ENCODE measurements at regions not wholly inside any gene's neighbourhood (a gene's known extent, or its start where the extent isn't known, plus 50 kb on each side); places are given as distances from the start of the nearest gene placed in this dataset.

DNA sequence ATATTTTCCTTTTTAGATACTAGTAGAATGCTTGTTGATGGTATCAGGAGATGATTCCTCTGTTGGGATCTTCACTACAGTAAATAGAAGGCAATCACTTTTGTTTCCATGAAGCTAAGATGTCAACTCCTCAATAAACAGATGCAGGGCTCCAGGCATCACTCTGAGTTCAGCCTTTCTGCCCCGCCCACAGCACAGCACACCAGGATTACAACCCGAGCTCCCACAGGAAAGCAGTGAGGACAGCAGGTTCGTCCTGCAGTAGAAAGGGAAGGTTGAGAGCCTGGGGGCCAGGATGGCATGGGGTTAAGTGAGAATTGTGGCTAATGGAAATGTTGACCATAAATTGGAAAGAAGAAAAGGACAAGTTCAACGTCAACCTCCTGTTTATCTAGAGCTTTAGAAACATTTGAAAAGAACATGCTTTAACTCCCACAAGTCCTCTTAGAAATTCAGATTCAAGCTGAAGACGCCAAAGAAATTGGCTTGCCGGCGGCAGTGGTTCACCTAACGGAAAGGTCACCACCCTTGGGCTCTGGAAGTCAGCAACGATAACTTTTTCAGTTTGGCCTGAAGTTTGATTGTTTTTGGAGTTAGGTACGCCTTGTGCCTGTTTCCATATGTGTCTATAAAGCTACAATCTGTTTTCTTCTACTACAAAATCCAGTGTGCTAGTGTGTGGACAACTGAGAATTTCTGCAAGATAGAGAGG is 144.4 kb upstream of the PDE10A start:
- dilution Hi-C loops (cut with MboI; ENCODE audit: extremely low pct_ligation_motif_present, low sequenced_read_pairs) (no loop called here), intact Hi-C loops (cut with micrococcal nuclease) (no loop called here)
- H3K36me3 ChIP-seq (ENCODE audit: control insufficient read depth in 2 of 2, extremely low read depth in 1 of 2, insufficient read depth in 2 of 2, low read length in 2 of 2): no peaks in the 10 kb centered on the region
- no peaks in the 10 kb centered on the region for H3K9me1 ChIP-seq (replicated peaks; ENCODE audit: control insufficient read depth, extremely low read depth, insufficient read depth, low read length)
- H3K4me3 ChIP-seq (replicated peaks in 1 of 3; ENCODE audit: insufficient read depth in 1 of 3, low read depth in 1 of 3, low read length in 3 of 3): no peak overlapping the region
- no peaks in the 10 kb centered on the region for H3K9me3 ChIP-seq (replicated peaks; ENCODE audit: control insufficient read depth, insufficient read depth, low read length)
- H3K9ac ChIP-seq (replicated peaks; ENCODE audit: extremely low read depth, insufficient read depth, low read length): no peak overlapping the region
- ChIA-PET CTCF (interaction anchor here (2.5 kb wide), 1 partner anchor 78 kb away, joined by 6 read pairs; no protein-coding TSS in a partner anchor), POLR2A (no interaction called here)
- no peak overlapping the region for H3K4me2 ChIP-seq (ENCODE audit: insufficient read depth, low read length)
- H3K79me2 ChIP-seq (ENCODE audit: control insufficient read depth, insufficient read depth, low read length): no peaks in the 10 kb centered on the region
- peaks cover 2 to 13% of the 10 kb centered on the region in 2 experiments for H3K27me3 ChIP-seq (ENCODE audit: control insufficient read depth in 2 of 2, insufficient read depth in 2 of 2, low read length in 2 of 2)
- no TSS peak for BruUV-seq (replicated peaks)
- DNase-seq (ENCODE audit: low read depth, low spot score) (no peak), FAIRE-seq (no peak)
- H3K27ac ChIP-seq (ENCODE audit: insufficient read depth, low read depth, low read length): no peak overlapping the region
- no peaks in the 10 kb centered on the region for H3K4me1 ChIP-seq (ENCODE audit: control insufficient read depth, extremely low read depth, insufficient read depth, low read length)
- no peak overlapping the region for H2AFZ ChIP-seq (ENCODE audit: low read depth, low read length)
- no peaks in the 10 kb centered on the region for H4K20me1 ChIP-seq (replicated peaks; ENCODE audit: control insufficient read depth, extremely low read depth, insufficient read depth, low read length)
- TF ChIP-seq JUN (IDR thresholded peaks at IDR 0.05; ENCODE audit: borderline replicate concordance, insufficient read depth, insufficient read length, low read depth) (no peak), GATA2 (IDR thresholded peaks at IDR 0.05; ENCODE audit: insufficient read depth, insufficient read length, low read depth, low read length) (no peak), EZH2 (IDR thresholded peaks at IDR 0.05; ENCODE audit: borderline replicate concordance, low read depth, low read length, severe bottlenecking) (no peak), POLR2AphosphoS5 (IDR thresholded peaks at IDR 0.05; ENCODE audit: insufficient read depth, low read depth, low read length) (no peak), FOS (IDR thresholded peaks at IDR 0.05; ENCODE audit: borderline replicate concordance, insufficient read depth, low read length) (no peak), POLR2A (IDR thresholded peaks at IDR 0.05; ENCODE audit: low read depth, low read length) (no peak), MYC (IDR thresholded peaks at IDR 0.05; ENCODE audit: low read depth, low read length) (no peak)
- TF ChIP-seq, protein P1, sequence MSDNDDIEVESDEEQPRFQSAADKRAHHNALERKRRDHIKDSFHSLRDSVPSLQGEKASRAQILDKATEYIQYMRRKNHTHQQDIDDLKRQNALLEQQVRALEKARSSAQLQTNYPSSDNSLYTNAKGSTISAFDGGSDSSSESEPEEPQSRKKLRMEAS (IDR thresholded peaks at IDR 0.05; ENCODE audit: insufficient read depth, insufficient read length): no peak
- TF ChIP-seq, protein P2, sequence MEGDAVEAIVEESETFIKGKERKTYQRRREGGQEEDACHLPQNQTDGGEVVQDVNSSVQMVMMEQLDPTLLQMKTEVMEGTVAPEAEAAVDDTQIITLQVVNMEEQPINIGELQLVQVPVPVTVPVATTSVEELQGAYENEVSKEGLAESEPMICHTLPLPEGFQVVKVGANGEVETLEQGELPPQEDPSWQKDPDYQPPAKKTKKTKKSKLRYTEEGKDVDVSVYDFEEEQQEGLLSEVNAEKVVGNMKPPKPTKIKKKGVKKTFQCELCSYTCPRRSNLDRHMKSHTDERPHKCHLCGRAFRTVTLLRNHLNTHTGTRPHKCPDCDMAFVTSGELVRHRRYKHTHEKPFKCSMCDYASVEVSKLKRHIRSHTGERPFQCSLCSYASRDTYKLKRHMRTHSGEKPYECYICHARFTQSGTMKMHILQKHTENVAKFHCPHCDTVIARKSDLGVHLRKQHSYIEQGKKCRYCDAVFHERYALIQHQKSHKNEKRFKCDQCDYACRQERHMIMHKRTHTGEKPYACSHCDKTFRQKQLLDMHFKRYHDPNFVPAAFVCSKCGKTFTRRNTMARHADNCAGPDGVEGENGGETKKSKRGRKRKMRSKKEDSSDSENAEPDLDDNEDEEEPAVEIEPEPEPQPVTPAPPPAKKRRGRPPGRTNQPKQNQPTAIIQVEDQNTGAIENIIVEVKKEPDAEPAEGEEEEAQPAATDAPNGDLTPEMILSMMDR (IDR thresholded peaks at IDR 0.05; ENCODE audit: extremely low read depth in 1 of 2, insufficient read depth in 1 of 2, low read depth in 1 of 2, low read length in 2 of 2): no peak

All from endothelial cell of umbilical vein (primary cell).